Upper lobe of left lung (tissue), 4 donors: ENCODE measurements at regions not wholly inside any gene's neighbourhood (a gene's known extent, or its start where the extent isn't known, plus 50 kb on each side); places are given as distances from the start of the nearest gene placed in this dataset.
"Not testable (repeated sequence)": the region's sequence is repeated elsewhere in the genome, so short reads cannot be mapped to it uniquely, and the experiment has no call there.

Experiments
- CTCF ChIP-seq, 6 experiments: fragments of 450-650 bp in 4 of 6; fragments of 200-600 bp in 2 of 6; sonication (generic) in 2 of 6; IDR thresholded peaks; one replicate each; pipeline ENCODE4 v1.5.1; 2016 to 2019; ENCODE audit warnings: antibody characterized with exemption in 6 of 6
- EP300 ChIP-seq, 4 donors: sonication (generic); formaldehyde crosslinking; IDR thresholded peaks; one replicate each; pipeline ENCODE4 v1.5.1; 2017; ENCODE audit warnings: antibody characterized with exemption in 4 of 4, control low read depth in 2 of 4
- POLR2AphosphoS5 ChIP-seq, 2 donors: sonication (generic); formaldehyde crosslinking; IDR thresholded peaks; one replicate each; pipeline ENCODE4 v1.5.1; 2017; ENCODE audit warnings: antibody characterized with exemption in 2 of 2

GRCh38 chr9:42342297-42342696, 158.8 kb downstream of the SPATA31A6 start:
- not testable (repeated sequence) for TF ChIP-seq CTCF, EP300, POLR2AphosphoS5 (IDR thresholded peaks at IDR 0.05)
